ENCODE measurements at regions not wholly inside any gene's neighbourhood (a gene's known extent, or its start where the extent isn't known, plus 50 kb on each side); places are given as distances from the start of the nearest gene placed in this dataset.
"Not testable (repeated sequence)": the region's sequence is repeated elsewhere in the genome, so short reads cannot be mapped to it uniquely, and the experiment has no call there.

DNA sequence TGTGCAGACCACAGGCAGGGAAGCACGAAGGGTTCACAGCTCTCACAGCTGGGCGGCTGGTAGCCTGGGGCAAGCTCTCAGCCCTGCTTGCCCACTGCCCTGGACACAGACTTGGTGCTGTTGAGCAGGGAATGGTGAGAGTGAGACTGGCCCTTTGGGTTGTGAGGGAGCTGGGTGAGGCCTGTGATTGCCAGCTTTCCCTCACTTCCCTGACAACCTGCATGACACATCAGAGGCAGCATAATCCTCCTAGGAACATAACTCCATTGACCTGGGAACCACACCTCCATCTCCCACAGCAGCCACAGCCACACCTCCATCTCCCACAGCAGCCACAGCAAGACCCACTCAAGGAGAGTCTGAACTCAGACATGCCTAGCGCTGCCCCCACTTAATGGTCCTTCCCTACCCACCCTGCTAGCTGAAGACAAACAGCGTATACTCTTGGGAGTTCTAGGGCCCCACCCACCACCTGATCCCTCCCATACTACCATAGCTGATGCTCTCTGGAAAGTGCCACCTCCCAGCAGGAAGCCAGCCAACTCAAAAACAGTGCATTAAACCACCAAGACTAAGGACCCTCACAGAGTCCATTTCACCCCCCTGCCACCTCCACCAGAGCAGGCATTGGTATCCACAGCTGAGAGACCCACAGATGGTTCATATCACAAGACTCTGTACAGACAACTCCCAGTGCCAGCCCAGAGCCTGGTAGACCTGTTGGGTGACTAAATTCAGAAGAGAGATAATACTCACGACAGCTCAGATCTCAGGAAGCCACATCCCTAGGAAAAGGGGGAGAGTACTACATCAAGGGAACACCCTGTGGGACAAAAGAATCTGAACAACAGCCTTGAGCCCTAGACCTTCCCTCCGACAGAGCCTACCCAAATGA lies 60.2 kb upstream of the PRSS3 start:
- DNase-seq (ENCODE audit: low read depth in 1 of 2, low spot score in 2 of 2); H3K27ac ChIP-seq; H3K9me3 ChIP-seq (replicated peaks); H3K4me1 ChIP-seq (replicated peaks); H3K36me3 ChIP-seq; H3K4me3 ChIP-seq; H3K27me3 ChIP-seq (replicated peaks): not testable (repeated sequence)

DNA sequence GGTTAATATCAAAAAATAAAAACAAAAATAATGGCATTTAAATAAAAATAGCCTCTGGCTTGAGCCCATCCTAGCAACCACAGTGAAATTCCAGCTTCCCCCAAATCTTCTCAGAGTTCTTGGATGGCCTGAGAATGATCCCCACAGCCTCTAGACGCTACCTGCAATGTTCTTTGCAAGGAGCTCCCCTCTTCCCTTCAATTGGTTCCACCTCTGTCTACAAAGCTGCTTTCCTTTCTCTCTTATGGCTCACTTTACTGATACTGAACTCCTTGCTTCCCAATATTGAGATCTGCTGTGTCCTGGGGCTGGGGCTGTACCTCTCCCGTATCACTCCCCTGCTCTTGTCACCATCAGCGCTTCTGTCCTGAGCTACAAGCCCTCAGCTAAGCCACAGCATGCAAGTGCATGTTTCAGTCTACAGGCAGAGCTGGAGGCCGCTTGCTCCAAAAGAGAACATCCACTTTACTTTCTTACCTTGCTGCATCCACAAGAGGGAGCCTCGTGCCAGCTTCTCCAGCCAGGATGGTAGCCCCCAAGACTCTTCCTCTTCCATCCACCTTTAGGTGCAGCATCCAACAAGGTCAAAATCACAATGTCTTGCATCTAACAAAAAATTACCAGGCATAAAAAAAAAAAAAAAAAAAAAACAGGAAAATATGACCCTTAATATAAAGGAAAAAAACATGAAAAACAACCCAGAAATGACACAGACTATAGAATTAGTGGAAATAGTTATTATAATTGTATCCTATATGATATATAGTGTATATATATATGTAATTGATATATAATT lies 57.4 kb upstream of the PRSS3 start:
- Histone ChIP-seq H3K36me3 (no peaks in the 10 kb centered on the region), H3K27ac (no peak overlapping the region), H3K4me3 (no peak overlapping the region), H3K27me3 (replicated peaks) (no peaks in the 10 kb centered on the region), H3K4me1 (replicated peaks) (no peaks in the 10 kb centered on the region), H3K9me3 (replicated peaks) (no peaks in the 10 kb centered on the region)
- DNase-seq (ENCODE audit: low read depth in 1 of 2, low spot score in 2 of 2): peak; percentile 4 to 38

DNA sequence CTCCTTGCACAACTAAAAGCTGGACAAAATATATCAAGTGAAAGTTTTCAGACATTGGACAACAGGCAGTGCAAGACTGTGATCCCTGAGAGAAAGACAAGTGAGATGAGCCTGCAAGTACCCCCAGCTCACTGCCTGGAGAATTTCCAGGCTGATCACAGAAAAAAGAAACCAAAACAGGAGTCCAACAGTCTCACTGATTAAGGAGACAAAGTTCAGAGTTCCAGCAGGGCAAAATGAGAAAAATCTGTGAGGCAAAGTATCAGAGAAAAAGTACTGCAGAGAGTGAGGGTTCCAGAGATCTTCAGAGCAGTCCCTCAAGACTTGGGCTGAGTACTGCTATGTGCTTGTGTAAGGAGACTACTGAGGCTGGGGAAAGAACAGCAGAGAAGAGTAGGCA lies 56.0 kb upstream of the PRSS3 start:
- no peaks in the 10 kb centered on the region for H3K36me3 ChIP-seq
- H3K27ac ChIP-seq: no peak overlapping the region
- no peak for DNase-seq (ENCODE audit: low read depth in 1 of 2, low spot score in 2 of 2)
- no peaks in the 10 kb centered on the region for H3K27me3 ChIP-seq (replicated peaks)
- H3K4me3 ChIP-seq: no peak overlapping the region
- H3K9me3 ChIP-seq (replicated peaks): no peaks in the 10 kb centered on the region
- no peaks in the 10 kb centered on the region for H3K4me1 ChIP-seq (replicated peaks)

DNA sequence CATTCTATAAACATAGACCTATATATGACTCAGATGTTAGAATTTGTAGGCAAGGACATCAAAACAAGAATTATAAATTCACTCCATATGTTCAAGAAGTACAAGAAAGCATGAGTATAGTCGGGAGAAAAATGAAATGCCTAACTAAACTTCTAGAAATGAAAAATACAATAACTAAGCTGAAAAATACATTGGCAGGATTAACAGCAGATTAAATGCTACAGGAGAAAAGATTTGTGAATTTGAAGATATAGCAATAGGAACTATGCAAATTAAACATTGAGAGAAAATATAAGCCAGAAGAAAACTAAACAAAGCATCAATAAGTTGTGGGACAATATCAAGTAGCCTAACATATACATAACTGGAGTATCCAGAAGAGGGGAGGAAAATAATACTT lies 55.3 kb upstream of the PRSS3 start:
- no peaks in the 10 kb centered on the region for H3K9me3 ChIP-seq (replicated peaks)
- no peak overlapping the region for H3K4me3 ChIP-seq
- H3K4me1 ChIP-seq (replicated peaks): no peaks in the 10 kb centered on the region
- no peaks in the 10 kb centered on the region for H3K36me3 ChIP-seq
- H3K27me3 ChIP-seq (replicated peaks): no peaks in the 10 kb centered on the region
- no peak for DNase-seq (ENCODE audit: low read depth in 1 of 2, low spot score in 2 of 2)
- H3K27ac ChIP-seq: no peak overlapping the region

DNA sequence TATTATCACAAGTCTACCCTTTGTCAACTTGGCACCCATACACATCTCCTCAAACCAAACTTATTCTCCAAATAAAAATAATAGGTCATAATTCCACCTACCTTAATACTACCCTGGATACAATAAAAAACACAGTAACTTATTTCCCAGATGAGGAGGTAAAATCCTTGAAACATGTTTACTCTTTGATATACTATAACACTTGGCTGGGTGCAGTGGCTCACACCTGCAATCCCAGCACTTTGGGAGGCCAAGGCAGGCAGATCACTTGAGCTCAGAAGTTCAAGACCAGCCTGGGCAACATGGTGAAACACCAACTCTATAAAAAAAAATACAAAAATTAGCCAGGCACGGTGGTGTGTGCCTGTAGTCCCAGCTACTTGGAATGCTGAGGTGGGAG lies 54.4 kb upstream of the PRSS3 start:
- DNase-seq (ENCODE audit: low read depth in 1 of 2, low spot score in 2 of 2); H3K4me1 ChIP-seq (replicated peaks); H3K27me3 ChIP-seq (replicated peaks); H3K9me3 ChIP-seq (replicated peaks); H3K4me3 ChIP-seq; H3K36me3 ChIP-seq; H3K27ac ChIP-seq: not testable (repeated sequence)

DNA sequence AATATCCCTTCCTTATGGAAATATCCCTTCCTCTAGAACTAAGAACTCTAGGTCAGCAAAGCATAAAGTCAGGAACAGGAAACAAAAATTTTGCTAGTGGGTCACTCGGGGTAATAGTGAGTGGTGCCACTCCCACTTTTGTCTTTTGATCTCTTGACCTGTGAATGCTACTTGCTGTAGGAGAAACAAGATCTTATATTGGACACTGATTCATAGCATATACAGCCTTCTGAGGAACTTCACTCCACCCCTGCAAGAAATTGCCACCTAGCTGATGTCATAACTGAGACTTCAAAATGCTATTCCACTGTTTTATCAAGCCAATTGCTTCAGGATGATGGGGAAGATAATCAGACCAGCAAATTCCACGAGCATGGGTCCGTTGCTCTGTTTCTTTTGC lies 53.3 kb upstream of the PRSS3 start:
- Histone ChIP-seq H3K27ac (no peak overlapping the region), H3K4me3 (no peak overlapping the region), H3K36me3 (no peaks in the 10 kb centered on the region), H3K27me3 (replicated peaks) (no peaks in the 10 kb centered on the region), H3K9me3 (replicated peaks) (no peaks in the 10 kb centered on the region), H3K4me1 (replicated peaks) (no peaks in the 10 kb centered on the region)
- DNase-seq (ENCODE audit: low read depth in 1 of 2, low spot score in 2 of 2): no peak

GRCh38 chr9:33742519-33742918 lies 52.8 kb upstream of the PRSS3 start:
- no peak overlapping the region for H3K4me3 ChIP-seq
- no peaks in the 10 kb centered on the region for H3K36me3 ChIP-seq
- H3K9me3 ChIP-seq (replicated peaks): no peaks in the 10 kb centered on the region
- H3K4me1 ChIP-seq (replicated peaks): no peaks in the 10 kb centered on the region
- no peaks in the 10 kb centered on the region for H3K27me3 ChIP-seq (replicated peaks)
- no peak for DNase-seq (ENCODE audit: low read depth in 1 of 2, low spot score in 2 of 2)
- H3K27ac ChIP-seq: no peak overlapping the region

All from SJSA1 (cell line).